C4-2B (cell line): ENCODE measurements at regions not wholly inside any gene's neighbourhood (a gene's known extent, or its start where the extent isn't known, plus 50 kb on each side); places are given as distances from the start of the nearest gene placed in this dataset.

Source experiments
- CTCF ChIP-seq: fragments of 450-650 bp; conservative IDR thresholded peaks from 2 replicates; pipeline ENCODE4 v1.5.1; 2017; ENCODE audit warnings: mild to moderate bottlenecking
- ZFX ChIP-seq: fragments of 450-650 bp; IDR thresholded peaks from 2 replicates; pipeline ENCODE4 v1.6.1; 2017

DNA sequence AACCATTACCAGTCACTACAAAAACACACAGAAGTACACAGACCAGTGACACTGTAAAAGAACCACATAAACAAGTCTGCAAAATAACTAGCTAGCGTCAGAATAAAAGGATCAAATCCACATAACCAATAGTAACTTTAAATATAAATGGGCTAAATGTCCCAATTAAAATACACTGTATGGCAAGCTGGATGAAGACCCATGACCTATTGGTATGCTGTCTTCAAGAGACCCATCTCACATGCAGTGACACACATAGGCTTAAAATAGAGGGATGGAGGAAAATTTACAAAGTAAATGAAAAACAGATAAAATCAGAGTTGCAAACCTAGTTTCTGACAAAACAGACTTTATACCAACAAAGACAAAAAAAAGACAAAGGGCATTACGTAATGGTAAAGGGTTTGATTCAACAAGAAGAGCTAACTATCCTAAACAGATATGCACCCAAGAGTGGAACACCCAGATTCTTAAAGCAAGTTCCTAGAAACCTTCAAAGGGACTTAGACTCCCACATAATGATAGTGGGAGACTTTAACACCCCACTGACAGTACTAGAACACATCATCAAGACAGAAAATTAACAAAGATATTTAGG, 196.9 kb downstream of the TBX15 start:
- no peak for TF ChIP-seq CTCF
- TF ChIP-seq ZFX, result no peak
